ENCODE measurements at regions not wholly inside any gene's neighbourhood (a gene's known extent, or its start where the extent isn't known, plus 50 kb on each side); places are given as distances from the start of the nearest gene placed in this dataset.

- H3K79me2 ChIP-seq (ENCODE audit: control insufficient read depth, insufficient read depth, low read length): no peaks in the 10 kb centered on the region
- H4K20me1 ChIP-seq (ENCODE audit: control insufficient read depth, extremely low read depth, insufficient read depth, low read length): no peaks in the 10 kb centered on the region
- no peak overlapping the region for H3K9ac ChIP-seq (ENCODE audit: control insufficient read depth, extremely low read depth, insufficient read depth, low read length)
- no peaks in the 10 kb centered on the region for H3K4me1 ChIP-seq (ENCODE audit: control insufficient read depth, extremely low read depth, insufficient read depth, low read length)
- no peaks in the 10 kb centered on the region for H3K9me3 ChIP-seq (ENCODE audit: control insufficient read depth, low read depth, low read length)
- H3K4me2 ChIP-seq (ENCODE audit: control insufficient read depth, extremely low read depth, insufficient read depth, low read depth, low read length): no peak overlapping the region
- H3K27ac ChIP-seq (ENCODE audit: control insufficient read depth, insufficient read depth, low read length): no peak overlapping the region
- no peak for TF ChIP-seq EZH2 (IDR thresholded peaks at IDR 0.05; ENCODE audit: low read length)
- TF ChIP-seq, protein P1, sequence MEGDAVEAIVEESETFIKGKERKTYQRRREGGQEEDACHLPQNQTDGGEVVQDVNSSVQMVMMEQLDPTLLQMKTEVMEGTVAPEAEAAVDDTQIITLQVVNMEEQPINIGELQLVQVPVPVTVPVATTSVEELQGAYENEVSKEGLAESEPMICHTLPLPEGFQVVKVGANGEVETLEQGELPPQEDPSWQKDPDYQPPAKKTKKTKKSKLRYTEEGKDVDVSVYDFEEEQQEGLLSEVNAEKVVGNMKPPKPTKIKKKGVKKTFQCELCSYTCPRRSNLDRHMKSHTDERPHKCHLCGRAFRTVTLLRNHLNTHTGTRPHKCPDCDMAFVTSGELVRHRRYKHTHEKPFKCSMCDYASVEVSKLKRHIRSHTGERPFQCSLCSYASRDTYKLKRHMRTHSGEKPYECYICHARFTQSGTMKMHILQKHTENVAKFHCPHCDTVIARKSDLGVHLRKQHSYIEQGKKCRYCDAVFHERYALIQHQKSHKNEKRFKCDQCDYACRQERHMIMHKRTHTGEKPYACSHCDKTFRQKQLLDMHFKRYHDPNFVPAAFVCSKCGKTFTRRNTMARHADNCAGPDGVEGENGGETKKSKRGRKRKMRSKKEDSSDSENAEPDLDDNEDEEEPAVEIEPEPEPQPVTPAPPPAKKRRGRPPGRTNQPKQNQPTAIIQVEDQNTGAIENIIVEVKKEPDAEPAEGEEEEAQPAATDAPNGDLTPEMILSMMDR (optimal IDR thresholded peaks at IDR 0.05 in 1 of 3, IDR thresholded peaks at IDR 0.05 in 1 of 3, conservative IDR thresholded peaks at IDR 0.05 in 1 of 3; ENCODE audit: extremely low read depth in 1 of 3, insufficient read depth in 2 of 3, low read length in 3 of 3): no peak
- no peaks in the 10 kb centered on the region for H3K9me1 ChIP-seq (ENCODE audit: control insufficient read depth, extremely low read depth, insufficient read depth, low read length)
- no peaks in the 10 kb centered on the region for H3K36me3 ChIP-seq (ENCODE audit: control insufficient read depth in 2 of 2, extremely low read depth in 1 of 2, insufficient read depth in 2 of 2, low read length in 2 of 2)
- H2AFZ ChIP-seq (ENCODE audit: control insufficient read depth, low read length): no peak overlapping the region
- no peak for DNase-seq (ENCODE audit: low read depth, low spot score)
- no peak for FAIRE-seq
- dilution Hi-C loops (cut with MboI; ENCODE audit: extremely low pct_ligation_motif_present, low sequenced_read_pairs): no loop called here
- H3K27me3 ChIP-seq (ENCODE audit: control insufficient read depth, extremely low read depth, insufficient read depth, low read length): no peaks in the 10 kb centered on the region
- no peak overlapping the region for H3K4me3 ChIP-seq (ENCODE audit: control insufficient read depth in 2 of 3, extremely low read depth in 1 of 3, insufficient read depth in 2 of 3, low read depth in 1 of 3, low read length in 3 of 3)
Measured at GRCh38 chr11:101363706-101364275, 220.0 kb downstream of the TRPC6 start.

DNA sequence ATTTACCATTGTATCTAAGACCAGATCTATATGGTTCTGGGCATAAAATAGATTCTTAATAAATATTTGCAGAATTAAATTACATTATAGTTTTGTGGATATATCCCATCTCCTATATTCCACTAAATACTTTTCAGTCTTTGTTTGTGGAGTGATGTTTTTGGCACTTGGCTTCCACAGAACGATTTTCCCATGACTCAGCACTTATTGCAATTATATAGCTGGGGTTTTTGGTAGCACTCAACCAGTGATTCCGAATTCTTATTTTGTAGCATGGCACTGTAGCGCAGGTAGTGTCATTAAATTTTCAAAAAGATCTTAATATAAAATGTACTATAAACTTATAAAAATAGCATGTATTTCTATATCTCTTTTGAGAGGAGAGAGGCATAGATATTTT, 221.2 kb downstream of the TRPC6 start:
- H4K20me1 ChIP-seq (ENCODE audit: control insufficient read depth, extremely low read depth, insufficient read depth, low read length): no peaks in the 10 kb centered on the region
- H3K4me2 ChIP-seq (ENCODE audit: control insufficient read depth, extremely low read depth, insufficient read depth, low read depth, low read length): no peak overlapping the region
- FAIRE-seq: no peak
- no peaks in the 10 kb centered on the region for H3K9me3 ChIP-seq (ENCODE audit: control insufficient read depth, low read depth, low read length)
- H3K79me2 ChIP-seq (ENCODE audit: control insufficient read depth, insufficient read depth, low read length): no peaks in the 10 kb centered on the region
- no peak overlapping the region for H3K27ac ChIP-seq (ENCODE audit: control insufficient read depth, insufficient read depth, low read length)
- no peak overlapping the region for H2AFZ ChIP-seq (ENCODE audit: control insufficient read depth, low read length)
- H3K27me3 ChIP-seq (ENCODE audit: control insufficient read depth, extremely low read depth, insufficient read depth, low read length): no peaks in the 10 kb centered on the region
- no peak overlapping the region for H3K9ac ChIP-seq (ENCODE audit: control insufficient read depth, extremely low read depth, insufficient read depth, low read length)
- no peaks in the 10 kb centered on the region for H3K36me3 ChIP-seq (ENCODE audit: control insufficient read depth in 2 of 2, extremely low read depth in 1 of 2, insufficient read depth in 2 of 2, low read length in 2 of 2)
- no peak for DNase-seq (ENCODE audit: low read depth, low spot score)
- H3K4me3 ChIP-seq (ENCODE audit: control insufficient read depth in 2 of 3, extremely low read depth in 1 of 3, insufficient read depth in 2 of 3, low read depth in 1 of 3, low read length in 3 of 3): no peak overlapping the region
- no peaks in the 10 kb centered on the region for H3K4me1 ChIP-seq (ENCODE audit: control insufficient read depth, extremely low read depth, insufficient read depth, low read length)
- dilution Hi-C loops (cut with MboI; ENCODE audit: extremely low pct_ligation_motif_present, low sequenced_read_pairs): no loop called here
- no peak for TF ChIP-seq EZH2 (IDR thresholded peaks at IDR 0.05; ENCODE audit: low read length)
- TF ChIP-seq, protein P1 (optimal IDR thresholded peaks at IDR 0.05 in 1 of 3, IDR thresholded peaks at IDR 0.05 in 1 of 3, conservative IDR thresholded peaks at IDR 0.05 in 1 of 3; ENCODE audit: extremely low read depth in 1 of 3, insufficient read depth in 2 of 3, low read length in 3 of 3): no peak
- no peaks in the 10 kb centered on the region for H3K9me1 ChIP-seq (ENCODE audit: control insufficient read depth, extremely low read depth, insufficient read depth, low read length)
